ENCODE measurements at regions not wholly inside any gene's neighbourhood (a gene's known extent, or its start where the extent isn't known, plus 50 kb on each side); places are given as distances from the start of the nearest gene placed in this dataset.

GRCh38 chr6:68252632-68253031 is 382.4 kb upstream of the ADGRB3 start:
- TF ChIP-seq EP300 (IDR thresholded peaks at IDR 0.05; ENCODE audit: low read depth) (no peak), POLR2AphosphoS5 (IDR thresholded peaks at IDR 0.05) (no peak), POLR2A (IDR thresholded peaks at IDR 0.05) (no peak)
- TF ChIP-seq, protein P1, sequence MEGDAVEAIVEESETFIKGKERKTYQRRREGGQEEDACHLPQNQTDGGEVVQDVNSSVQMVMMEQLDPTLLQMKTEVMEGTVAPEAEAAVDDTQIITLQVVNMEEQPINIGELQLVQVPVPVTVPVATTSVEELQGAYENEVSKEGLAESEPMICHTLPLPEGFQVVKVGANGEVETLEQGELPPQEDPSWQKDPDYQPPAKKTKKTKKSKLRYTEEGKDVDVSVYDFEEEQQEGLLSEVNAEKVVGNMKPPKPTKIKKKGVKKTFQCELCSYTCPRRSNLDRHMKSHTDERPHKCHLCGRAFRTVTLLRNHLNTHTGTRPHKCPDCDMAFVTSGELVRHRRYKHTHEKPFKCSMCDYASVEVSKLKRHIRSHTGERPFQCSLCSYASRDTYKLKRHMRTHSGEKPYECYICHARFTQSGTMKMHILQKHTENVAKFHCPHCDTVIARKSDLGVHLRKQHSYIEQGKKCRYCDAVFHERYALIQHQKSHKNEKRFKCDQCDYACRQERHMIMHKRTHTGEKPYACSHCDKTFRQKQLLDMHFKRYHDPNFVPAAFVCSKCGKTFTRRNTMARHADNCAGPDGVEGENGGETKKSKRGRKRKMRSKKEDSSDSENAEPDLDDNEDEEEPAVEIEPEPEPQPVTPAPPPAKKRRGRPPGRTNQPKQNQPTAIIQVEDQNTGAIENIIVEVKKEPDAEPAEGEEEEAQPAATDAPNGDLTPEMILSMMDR (IDR thresholded peaks at IDR 0.05): no peak
- in situ Hi-C loops (cut with MboI; ENCODE audit: low pct_ligation_motif_present in 1 of 4, low pct_unique_long_range_greater_than_20kb in 1 of 4, low sequenced_read_pairs in 3 of 4): no loop called here

DNA sequence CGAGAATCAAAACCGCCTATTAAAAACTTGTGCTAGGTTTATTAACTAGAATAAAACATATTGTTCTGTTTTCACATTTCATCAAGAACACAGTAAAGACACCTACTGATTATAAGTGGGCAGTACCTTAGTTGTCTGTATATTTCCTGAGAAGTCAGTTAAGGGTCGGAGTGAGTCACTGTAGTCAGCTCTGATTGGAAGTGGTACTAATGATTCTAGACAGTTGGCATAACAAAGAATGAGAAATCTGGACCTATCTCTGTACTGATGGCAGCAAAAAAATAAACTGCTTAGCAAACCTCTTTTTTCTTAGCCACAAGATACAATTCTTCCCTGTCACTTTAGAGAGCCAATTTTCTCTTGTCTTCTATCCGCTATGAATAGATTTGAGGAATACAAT is 387.3 kb upstream of the ADGRB3 start:
- Histone ChIP-seq H3K4me3 (no peak overlapping the region), H3K27ac (no peak overlapping the region), H3K36me3 (no peaks in the 10 kb centered on the region), H3K4me1 (no peaks in the 10 kb centered on the region), H3K27me3 (no peaks in the 10 kb centered on the region), H3K9me3 (no peaks in the 10 kb centered on the region)
- intact Hi-C loops (cut with DNase I; ENCODE audit: low total_unique reads) (no loop called here), in situ Hi-C loops (cut with MboI; ENCODE audit: low pct_ligation_motif_present in 1 of 4, low pct_unique_long_range_greater_than_20kb in 1 of 4, low sequenced_read_pairs in 3 of 4) (no loop called here)
- DNase-seq: no peak
- TF ChIP-seq, protein P1 (IDR thresholded peaks at IDR 0.05): no peak
- no peak for TF ChIP-seq POLR2AphosphoS5 (IDR thresholded peaks at IDR 0.05)
- no peak for TF ChIP-seq EP300 (IDR thresholded peaks at IDR 0.05; ENCODE audit: low read depth)
- no peak for TF ChIP-seq POLR2A (IDR thresholded peaks at IDR 0.05)
- 88 to 92% methylated on average over 4 of the region's 4 CpGs for WGBS, 2 donors (ENCODE audit: low coverage in 1 of 2)

More at GRCh38 chr6:68252632-68253031, 382.4 kb upstream of the ADGRB3 start:
- 73 to 76% methylated on average over 2 of the region's 2 CpGs for WGBS, 2 donors (ENCODE audit: low coverage in 1 of 2)
- intact Hi-C loops (cut with DNase I; ENCODE audit: low total_unique reads): no loop called here
- H3K4me1 ChIP-seq: no peaks in the 10 kb centered on the region
- H3K4me3 ChIP-seq: no peak overlapping the region
- H3K27ac ChIP-seq: no peak overlapping the region
- no peak for DNase-seq
- no peaks in the 10 kb centered on the region for H3K27me3 ChIP-seq
- H3K9me3 ChIP-seq: peaks cover 0 to 5% of the 10 kb centered on the region in 2 donors
- H3K36me3 ChIP-seq: no peaks in the 10 kb centered on the region

DNA sequence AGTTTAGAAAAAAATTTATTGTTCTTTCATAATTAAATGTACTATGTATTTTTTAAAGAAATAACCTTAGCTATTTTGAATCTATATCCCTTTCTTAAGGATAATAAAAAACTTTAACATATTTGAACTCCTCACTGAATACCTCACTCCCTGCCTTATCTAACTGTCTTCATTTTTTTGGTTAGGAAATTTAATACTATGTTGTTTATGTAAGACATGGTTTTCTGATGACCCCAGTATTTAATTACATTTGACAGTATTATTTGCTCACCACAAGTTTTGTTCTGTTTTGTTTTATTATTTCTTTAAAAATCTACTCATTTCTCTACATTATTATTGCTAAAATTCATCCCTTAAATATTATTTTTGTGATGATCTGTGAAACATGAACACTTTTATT is 394.4 kb upstream of the ADGRB3 start:
- Histone ChIP-seq H3K9me3 (no peaks in the 10 kb centered on the region), H3K36me3 (no peaks in the 10 kb centered on the region), H3K4me1 (no peaks in the 10 kb centered on the region), H3K4me3 (no peak overlapping the region), H3K27me3 (no peaks in the 10 kb centered on the region), H3K27ac (no peak overlapping the region)
- TF ChIP-seq POLR2A (IDR thresholded peaks at IDR 0.05) (no peak), EP300 (IDR thresholded peaks at IDR 0.05; ENCODE audit: low read depth) (no peak), POLR2AphosphoS5 (IDR thresholded peaks at IDR 0.05) (no peak)
- TF ChIP-seq, protein P1 (IDR thresholded peaks at IDR 0.05): no peak
- in situ Hi-C loops (cut with MboI; ENCODE audit: low pct_ligation_motif_present in 1 of 4, low pct_unique_long_range_greater_than_20kb in 1 of 4, low sequenced_read_pairs in 3 of 4): no loop called here
- DNase-seq: no peak
- intact Hi-C loops (cut with DNase I; ENCODE audit: low total_unique reads): no loop called here

DNA sequence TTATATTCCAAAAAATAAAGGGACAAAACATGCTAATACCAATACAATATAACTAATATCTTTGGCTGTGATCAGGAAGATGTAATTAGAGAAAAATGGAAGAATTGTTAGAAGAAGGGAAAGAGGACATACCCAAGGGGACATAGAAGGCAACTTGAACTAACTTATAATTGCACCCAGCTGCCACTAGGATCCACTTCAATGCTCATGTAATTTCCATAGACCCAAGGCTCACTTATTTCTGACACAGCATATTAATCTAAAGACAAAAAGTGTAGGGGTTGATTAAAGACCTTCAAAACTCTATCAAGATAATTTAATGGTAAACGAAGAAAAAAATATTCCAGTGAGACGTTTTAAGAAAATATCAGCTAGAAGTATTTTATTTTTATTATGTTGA is 396.0 kb upstream of the ADGRB3 start:
- Histone ChIP-seq H3K27ac (no peak overlapping the region), H3K4me3 (no peak overlapping the region), H3K4me1 (no peaks in the 10 kb centered on the region), H3K27me3 (no peaks in the 10 kb centered on the region), H3K36me3 (no peaks in the 10 kb centered on the region), H3K9me3 (no peaks in the 10 kb centered on the region)
- intact Hi-C loops (cut with DNase I; ENCODE audit: low total_unique reads): no loop called here
- DNase-seq: no peak
- in situ Hi-C loops (cut with MboI; ENCODE audit: low pct_ligation_motif_present in 1 of 4, low pct_unique_long_range_greater_than_20kb in 1 of 4, low sequenced_read_pairs in 3 of 4): no loop called here
- TF ChIP-seq POLR2A (IDR thresholded peaks at IDR 0.05) (no peak), POLR2AphosphoS5 (IDR thresholded peaks at IDR 0.05) (no peak), EP300 (IDR thresholded peaks at IDR 0.05; ENCODE audit: low read depth) (no peak)
- TF ChIP-seq, protein P1 (IDR thresholded peaks at IDR 0.05): no peak
- WGBS, 2 donors (ENCODE audit: low coverage in 1 of 2): 69 to 82% methylated on average over 2 of the region's 2 CpGs
